ENCODE measurements at regions not wholly inside any gene's neighbourhood (a gene's known extent, or its start where the extent isn't known, plus 50 kb on each side); places are given as distances from the start of the nearest gene placed in this dataset.

DNA sequence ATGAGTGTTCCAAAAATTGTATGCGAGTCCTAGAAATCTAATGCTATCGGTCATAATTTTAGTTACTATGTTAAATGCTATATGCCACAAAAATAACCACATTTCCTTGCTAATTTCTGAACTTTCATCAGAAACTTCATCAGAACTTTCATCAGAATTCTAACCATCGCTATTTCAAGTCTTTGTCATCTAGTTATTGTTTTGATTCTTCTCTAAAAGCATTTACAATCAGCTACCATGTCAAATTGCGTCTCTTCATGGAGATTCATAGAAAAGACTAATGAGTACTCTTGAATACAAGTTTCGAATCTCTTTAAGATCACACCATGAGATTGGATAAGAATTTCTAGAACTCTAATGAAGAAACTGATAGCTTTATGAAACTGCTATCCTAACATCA, 52.7 kb upstream of the TM9SF2 start:
- TF ChIP-seq, protein P1, sequence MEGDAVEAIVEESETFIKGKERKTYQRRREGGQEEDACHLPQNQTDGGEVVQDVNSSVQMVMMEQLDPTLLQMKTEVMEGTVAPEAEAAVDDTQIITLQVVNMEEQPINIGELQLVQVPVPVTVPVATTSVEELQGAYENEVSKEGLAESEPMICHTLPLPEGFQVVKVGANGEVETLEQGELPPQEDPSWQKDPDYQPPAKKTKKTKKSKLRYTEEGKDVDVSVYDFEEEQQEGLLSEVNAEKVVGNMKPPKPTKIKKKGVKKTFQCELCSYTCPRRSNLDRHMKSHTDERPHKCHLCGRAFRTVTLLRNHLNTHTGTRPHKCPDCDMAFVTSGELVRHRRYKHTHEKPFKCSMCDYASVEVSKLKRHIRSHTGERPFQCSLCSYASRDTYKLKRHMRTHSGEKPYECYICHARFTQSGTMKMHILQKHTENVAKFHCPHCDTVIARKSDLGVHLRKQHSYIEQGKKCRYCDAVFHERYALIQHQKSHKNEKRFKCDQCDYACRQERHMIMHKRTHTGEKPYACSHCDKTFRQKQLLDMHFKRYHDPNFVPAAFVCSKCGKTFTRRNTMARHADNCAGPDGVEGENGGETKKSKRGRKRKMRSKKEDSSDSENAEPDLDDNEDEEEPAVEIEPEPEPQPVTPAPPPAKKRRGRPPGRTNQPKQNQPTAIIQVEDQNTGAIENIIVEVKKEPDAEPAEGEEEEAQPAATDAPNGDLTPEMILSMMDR (IDR thresholded peaks at IDR 0.05): no peak
- TF ChIP-seq POLR2A (IDR thresholded peaks at IDR 0.05): no peak
- intact Hi-C loops (cut with DNase I; ENCODE audit: low total_unique reads): no loop called here
- DNase-seq (ENCODE audit: low spot score in 2 of 2): no peak
- 92 to 93% methylated on average over 5 of the region's 5 CpGs for WGBS, 2 donors
- no peak overlapping the region for H3K4me3 ChIP-seq (ENCODE audit: low read depth, poor library complexity, severe bottlenecking)

DNA sequence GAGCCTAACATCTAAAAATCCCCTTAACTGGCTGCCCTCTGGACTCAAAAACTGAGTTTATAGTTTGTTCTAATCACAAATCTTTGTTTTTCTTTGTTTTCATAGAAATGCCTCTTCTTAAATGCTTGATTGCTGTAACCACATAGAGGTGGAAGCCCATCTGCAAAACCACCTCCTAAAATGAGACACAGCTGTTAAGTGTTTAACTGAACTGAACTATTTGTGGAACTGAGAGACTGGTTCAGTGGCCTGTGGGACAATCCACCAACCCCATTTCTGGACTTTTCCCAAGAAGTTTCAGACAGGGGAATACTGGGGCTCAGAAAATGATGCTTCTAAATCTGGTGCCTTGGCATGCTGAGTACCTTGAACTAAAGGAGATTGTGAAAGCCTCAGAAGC, 50.9 kb upstream of the TM9SF2 start:
- no peak overlapping the region for H3K4me3 ChIP-seq (ENCODE audit: low read depth, poor library complexity, severe bottlenecking)
- no peak for DNase-seq (ENCODE audit: low spot score in 2 of 2)
- intact Hi-C loops (cut with DNase I; ENCODE audit: low total_unique reads): no loop called here
- no peak for TF ChIP-seq POLR2A (IDR thresholded peaks at IDR 0.05)
- TF ChIP-seq, protein P1 (IDR thresholded peaks at IDR 0.05): no peak

All from lower leg skin (tissue), 4 donors.